MCF 10A (cell line): ENCODE measurements at regions not wholly inside any gene's neighbourhood (a gene's known extent, or its start where the extent isn't known, plus 50 kb on each side); places are given as distances from the start of the nearest gene placed in this dataset.

Experiments
- BruUV-seq: library from RNA; stranded (reverse); fragments of 400-500 nt; replicated peaks from 2 replicates; lab custom pipeline; 2021; lab: Mats Ljungman, UMichigan
- CTCF ChIA-PET: fragments of 300-600 bp; sonication (Branson Sonifier 250); formaldehyde crosslinking; extraction: SDS; loops from one replicate; lab custom pipeline; 2021; ENCODE audit warnings: antibody characterized with exemption, inconsistent platforms; lab: Yijun Ruan, JAX
- POLR2A ChIA-PET: fragments of 300-600, 350-650 bp; sonication (Branson Sonifier 250); formaldehyde crosslinking; extraction: SDS; loops from one replicate; lab custom pipeline; 2020; ENCODE audit warnings: antibody characterized with exemption, inconsistent platforms; lab: Yijun Ruan, JAX
- DNase-seq: peaks from one replicate; pipeline ENCODE4 v3.0.0-alpha.2; 2018; ENCODE audit not compliant: unreplicated experiment
- H3K27ac Mint-ChIP-seq: one replicate; pipeline ENCODE4 v1.8.0; 2022; ENCODE audit warnings: mild to moderate bottlenecking, low read depth, mixed read lengths; ENCODE audit not compliant: unreplicated experiment
- H3K27me3 Mint-ChIP-seq: one replicate; pipeline ENCODE4 v1.8.0; 2022; ENCODE audit warnings: mixed read lengths; ENCODE audit not compliant: insufficient read depth, unreplicated experiment
- H3K36me3 Mint-ChIP-seq: one replicate; pipeline ENCODE4 v1.8.0; 2022; ENCODE audit warnings: mild to moderate bottlenecking, moderate library complexity, mixed read lengths; ENCODE audit not compliant: insufficient read depth, unreplicated experiment
- H3K4me1 Mint-ChIP-seq: one replicate; pipeline ENCODE4 v1.8.0; 2022; ENCODE audit warnings: mixed read lengths; ENCODE audit not compliant: insufficient read depth, unreplicated experiment
- H3K4me3 Mint-ChIP-seq: one replicate; pipeline ENCODE4 v1.8.0; 2022; ENCODE audit warnings: mild to moderate bottlenecking, moderate library complexity, mixed read lengths; ENCODE audit not compliant: unreplicated experiment
- H3K9me3 Mint-ChIP-seq: one replicate; pipeline ENCODE4 v1.8.0; 2022; ENCODE audit warnings: mixed read lengths; ENCODE audit not compliant: unreplicated experiment
- intact Hi-C: fragments of 100-400 bp; cut with micrococcal nuclease; formaldehyde crosslinking; loops from 2 replicates; pipeline ENCODE4 v1.14.1; 2022
- TF ChIP-seq, protein P1 (sequence below): fragments of 200-600 bp; IDR thresholded peaks from one replicate; pipeline ENCODE4 v1.8.0; 2022; ENCODE audit warnings: antibody characterized with exemption, mild to moderate bottlenecking; ENCODE audit not compliant: unreplicated experiment

DNA sequence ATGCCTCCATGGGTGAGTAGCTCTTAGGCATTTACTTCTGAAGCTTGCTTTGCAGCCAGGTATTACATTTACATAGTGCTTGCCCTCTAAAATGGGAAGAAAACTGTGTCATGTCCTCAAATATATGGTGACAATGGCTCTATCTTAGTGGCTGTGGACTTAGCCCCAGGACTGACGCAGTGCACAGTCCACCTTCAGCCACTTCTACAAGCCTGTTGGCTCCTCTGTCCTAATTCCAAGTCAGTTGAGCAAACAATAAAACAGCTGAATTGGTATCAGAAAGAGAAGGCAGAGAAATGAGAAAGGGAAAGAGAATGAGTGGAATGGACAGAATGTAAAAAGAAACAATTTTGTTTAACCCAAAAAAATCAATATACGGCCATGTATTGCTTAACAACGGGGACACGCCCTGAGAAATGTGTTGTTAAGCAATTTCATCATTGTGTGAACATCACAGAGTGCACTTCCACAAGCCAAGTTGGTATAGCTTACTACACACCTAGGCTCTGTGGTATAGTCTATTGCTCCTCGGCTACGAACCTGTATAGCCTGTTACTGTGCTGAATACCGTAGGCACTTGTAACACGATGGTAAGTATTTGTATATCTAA is 93.5 kb downstream of the GRIN2B start:
- H3K27me3 Mint-ChIP-seq = peaks cover 16% of the 10 kb centered on the region

DNA sequence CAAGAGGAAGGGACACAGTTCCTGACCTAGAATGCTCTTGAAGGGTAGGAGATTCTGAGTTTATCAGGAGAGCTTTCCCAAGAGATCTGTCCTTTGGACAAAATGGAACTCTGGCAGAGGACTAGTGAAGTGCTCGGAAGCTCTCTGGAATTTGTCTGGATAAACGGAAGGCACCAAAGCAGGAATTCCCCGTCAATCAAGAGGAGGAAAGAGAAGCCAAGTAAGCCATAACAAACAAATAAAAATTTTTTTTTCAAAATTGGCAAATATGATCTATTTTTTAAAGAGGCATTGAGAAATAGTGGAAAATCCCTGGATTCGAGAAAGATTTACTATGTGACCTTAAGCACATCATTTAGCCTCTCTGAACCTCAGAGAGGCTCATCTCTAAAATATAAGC is 99.2 kb downstream of the GRIN2B start:
- H3K36me3 Mint-ChIP-seq = no peaks in the 10 kb centered on the region
- ChIA-PET CTCF (interaction anchor here (0.6 to 2.3 kb wide), 3 partner anchors 18 to 127 kb away, joined by 3 to 7 read pairs (median 3); no protein-coding TSS in a partner anchor), POLR2A (interaction anchor here (0.7 kb wide), 2 partner anchors 17 to 868 kb away, joined by 3 read pairs; no protein-coding TSS in a partner anchor)
- no peaks in the 10 kb centered on the region for H3K9me3 Mint-ChIP-seq
- H3K27ac Mint-ChIP-seq = no peak overlapping the region
- TF ChIP-seq, protein P1, sequence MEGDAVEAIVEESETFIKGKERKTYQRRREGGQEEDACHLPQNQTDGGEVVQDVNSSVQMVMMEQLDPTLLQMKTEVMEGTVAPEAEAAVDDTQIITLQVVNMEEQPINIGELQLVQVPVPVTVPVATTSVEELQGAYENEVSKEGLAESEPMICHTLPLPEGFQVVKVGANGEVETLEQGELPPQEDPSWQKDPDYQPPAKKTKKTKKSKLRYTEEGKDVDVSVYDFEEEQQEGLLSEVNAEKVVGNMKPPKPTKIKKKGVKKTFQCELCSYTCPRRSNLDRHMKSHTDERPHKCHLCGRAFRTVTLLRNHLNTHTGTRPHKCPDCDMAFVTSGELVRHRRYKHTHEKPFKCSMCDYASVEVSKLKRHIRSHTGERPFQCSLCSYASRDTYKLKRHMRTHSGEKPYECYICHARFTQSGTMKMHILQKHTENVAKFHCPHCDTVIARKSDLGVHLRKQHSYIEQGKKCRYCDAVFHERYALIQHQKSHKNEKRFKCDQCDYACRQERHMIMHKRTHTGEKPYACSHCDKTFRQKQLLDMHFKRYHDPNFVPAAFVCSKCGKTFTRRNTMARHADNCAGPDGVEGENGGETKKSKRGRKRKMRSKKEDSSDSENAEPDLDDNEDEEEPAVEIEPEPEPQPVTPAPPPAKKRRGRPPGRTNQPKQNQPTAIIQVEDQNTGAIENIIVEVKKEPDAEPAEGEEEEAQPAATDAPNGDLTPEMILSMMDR = no peak
- H3K27me3 Mint-ChIP-seq = peaks cover 16% of the 10 kb centered on the region
- no peak for DNase-seq
- BruUV-seq = no TSS peak
- intact Hi-C loops = no loop called here
- no peak overlapping the region for H3K4me3 Mint-ChIP-seq
- no peaks in the 10 kb centered on the region for H3K4me1 Mint-ChIP-seq

More for the DNA sequence above, 93.5 kb downstream of the GRIN2B start:
- POLR2A ChIA-PET = no interaction called here
- DNase-seq = peak; percentile 16
- TF ChIP-seq, protein P1 = no peak
- no peaks in the 10 kb centered on the region for H3K9me3 Mint-ChIP-seq
- intact Hi-C loops = no loop called here
- H3K4me1 Mint-ChIP-seq = no peaks in the 10 kb centered on the region
- H3K27ac Mint-ChIP-seq = no peak overlapping the region
- H3K36me3 Mint-ChIP-seq = no peaks in the 10 kb centered on the region
- H3K4me3 Mint-ChIP-seq = no peak overlapping the region
- no TSS peak for BruUV-seq
- CTCF ChIA-PET = interaction anchor here (1.1 kb wide), 1 partner anchor 279 kb away, joined by 3 read pairs; no protein-coding TSS in a partner anchor

DNA sequence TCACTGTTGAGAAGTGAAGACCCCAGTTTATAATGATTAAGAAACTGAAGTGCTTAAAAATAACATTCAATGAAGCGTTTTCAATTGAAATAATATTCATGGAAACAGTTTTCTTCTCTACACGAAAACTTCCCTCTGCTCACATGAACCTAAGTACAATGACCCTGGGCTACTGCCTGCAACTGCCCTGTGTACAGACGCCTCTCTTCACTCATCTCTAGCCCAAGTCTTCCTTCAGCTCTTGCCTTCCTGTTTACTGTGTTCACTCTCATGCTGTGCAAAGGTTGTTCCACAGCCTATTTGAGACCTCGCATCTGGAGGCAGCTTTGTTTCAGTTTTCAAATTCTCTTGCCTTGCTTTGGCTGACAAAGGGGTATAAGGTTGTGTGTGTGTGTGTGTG is 100.8 kb downstream of the GRIN2B start:
- no peak overlapping the region for H3K4me3 Mint-ChIP-seq
- H3K27ac Mint-ChIP-seq = no peak overlapping the region
- ChIA-PET POLR2A (no interaction called here), CTCF (interaction anchor here (0.6 to 2.3 kb wide), 3 partner anchors 17 to 603 kb away, joined by 3 to 7 read pairs (median 3); no protein-coding TSS in a partner anchor)
- no peaks in the 10 kb centered on the region for H3K4me1 Mint-ChIP-seq
- H3K27me3 Mint-ChIP-seq = peaks cover 13% of the 10 kb centered on the region
- H3K9me3 Mint-ChIP-seq = peaks cover 3% of the 10 kb centered on the region
- no peak for DNase-seq
- TF ChIP-seq, protein P1 = no peak
- BruUV-seq = no TSS peak
- H3K36me3 Mint-ChIP-seq = no peaks in the 10 kb centered on the region
- intact Hi-C loops = no loop called here

DNA sequence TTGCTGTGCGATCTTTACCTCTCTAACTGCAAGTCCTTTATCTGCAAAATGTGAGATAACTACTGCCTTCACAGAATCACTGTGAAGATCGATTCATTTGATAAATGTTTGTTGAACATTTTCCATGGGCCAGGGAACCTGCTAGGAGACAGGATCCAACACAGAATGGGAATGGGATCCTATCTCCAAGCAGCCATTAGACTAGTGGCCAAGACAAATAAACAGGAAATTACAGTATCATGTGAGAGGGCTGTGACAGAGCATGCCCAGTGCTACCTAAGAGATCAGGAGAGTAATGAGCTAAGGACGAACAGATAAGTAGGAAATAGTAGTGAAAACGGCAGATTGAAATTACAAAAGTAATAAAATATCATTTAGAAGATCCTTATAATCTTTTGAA is 105.7 kb downstream of the GRIN2B start:
- intact Hi-C loops = no loop called here

More for the DNA sequence above, 105.7 kb downstream of the GRIN2B start:
- Mint-ChIP-seq H3K27me3 (no peaks in the 10 kb centered on the region), H3K4me3 (no peak overlapping the region), H3K27ac (no peak overlapping the region), H3K4me1 (no peaks in the 10 kb centered on the region), H3K9me3 (peaks cover 4% of the 10 kb centered on the region), H3K36me3 (no peaks in the 10 kb centered on the region)
- TF ChIP-seq, protein P1 = no peak
- DNase-seq = no peak
- ChIA-PET CTCF (interaction anchor here (0.6 to 3.6 kb wide), 4 partner anchors 11 to 308 kb away, joined by 3 to 17 read pairs (median 6); no protein-coding TSS in a partner anchor), POLR2A (no interaction called here)
- no TSS peak for BruUV-seq
